OCI-LY1 (cell line): ENCODE measurements at regions not wholly inside any gene's neighbourhood (a gene's known extent, or its start where the extent isn't known, plus 50 kb on each side); places are given as distances from the start of the nearest gene placed in this dataset.

Experiments
- H2AFZ ChIP-seq: fragments of 200-600 bp; sonication (generic), shearing (Covaris generic); 2 replicates; pipeline ENCODE4 v1.6.0; 2014; ENCODE audit warnings: antibody characterized with exemption, mild to moderate bottlenecking, low read length
- H3F3A ChIP-seq: fragments of 200-600 bp; sonication (generic), shearing (Covaris generic); 2 replicates; pipeline ENCODE4 v1.6.0; 2014; ENCODE audit warnings: mild to moderate bottlenecking, antibody characterized with exemption, low read length, moderate library complexity; ENCODE audit not compliant: insufficient read depth
- H3K27ac ChIP-seq: fragments of 200-600 bp; sonication (generic); 2 replicates; pipeline ENCODE4 v1.5.1; 2014; ENCODE audit warnings: low read length, mixed run types, mild to moderate bottlenecking, low read depth; ENCODE audit not compliant: poor library complexity, severe bottlenecking
- H3K27me3 ChIP-seq: fragments of 200-600 bp; sonication (generic); 2 replicates; pipeline ENCODE4 v1.6.0; 2014; ENCODE audit warnings: antibody characterized with exemption, mild to moderate bottlenecking, low read length, moderate library complexity; ENCODE audit not compliant: insufficient read depth
- H3K36me3 ChIP-seq: fragments of 200-600 bp; sonication (generic); 2 replicates; pipeline ENCODE4 v1.6.1; 2014; ENCODE audit warnings: mild to moderate bottlenecking, antibody characterized with exemption, low read length, moderate library complexity, mixed read lengths; ENCODE audit not compliant: insufficient read depth
- H3K4me1 ChIP-seq: fragments of 200-600 bp; sonication (generic); 2 replicates; pipeline ENCODE4 v1.5.1; 2014; ENCODE audit warnings: mild to moderate bottlenecking, low read length, moderate library complexity; ENCODE audit not compliant: insufficient read depth, severe bottlenecking
- H3K4me2 ChIP-seq: fragments of 200-600 bp; sonication (generic), shearing (Covaris generic); 2 replicates; pipeline ENCODE4 v1.6.1; 2014; ENCODE audit warnings: low read length
- H3K4me3 ChIP-seq: fragments of 200-600 bp; sonication (generic); 2 replicates; pipeline ENCODE4 v1.5.1; 2014; ENCODE audit warnings: low read length, low read depth, mild to moderate bottlenecking, mixed read lengths; ENCODE audit not compliant: poor library complexity, severe bottlenecking
- H3K79me2 ChIP-seq: fragments of 200-600 bp; shearing (Covaris generic); 2 replicates; pipeline ENCODE4 v1.6.1; 2016; ENCODE audit warnings: mixed run types, low read length, mixed read lengths; ENCODE audit not compliant: insufficient read depth
- H3K9ac ChIP-seq: fragments of 200-600 bp; sonication (generic), shearing (Covaris generic); 2 replicates; pipeline ENCODE4 v1.6.1; 2014; ENCODE audit warnings: mild to moderate bottlenecking, low read length, mixed read lengths
- H3K9me2 ChIP-seq: fragments of 200-600 bp; sonication (generic), shearing (Covaris generic); 2 replicates; pipeline ENCODE4 v1.6.1; 2014; ENCODE audit warnings: low read depth, mild to moderate bottlenecking, low read length, mixed read lengths
- H3K9me3 ChIP-seq: fragments of 200-600 bp; shearing (Covaris generic); 2 replicates; pipeline ENCODE4 v1.6.1; 2014; ENCODE audit warnings: low read length, mixed read lengths
- H4K20me1 ChIP-seq: fragments of 200-600 bp; sonication (generic), shearing (Covaris generic); 2 replicates; pipeline ENCODE4 v1.6.0; 2016; ENCODE audit warnings: mild to moderate bottlenecking, low read length; ENCODE audit not compliant: insufficient read depth
- CTCF ChIP-seq: fragments of 200-600 bp; sonication (generic), shearing (Covaris generic); IDR thresholded peaks from 2 replicates; pipeline ENCODE4 v1.5.1; 2017; ENCODE audit warnings: mild to moderate bottlenecking, antibody characterized with exemption, low read length, moderate library complexity, mixed read lengths
- EZH2 ChIP-seq: fragments of 200-600 bp; sonication (generic), shearing (Covaris generic); IDR thresholded peaks from 2 replicates; pipeline ENCODE4 v1.8.0; 2017; ENCODE audit warnings: borderline replicate concordance, mixed run types, mild to moderate bottlenecking, antibody characterized with exemption, low read length, moderate library complexity, mixed read lengths

- no peak overlapping the region for H3K27ac ChIP-seq
- H3K36me3 ChIP-seq: no peaks in the 10 kb centered on the region
- no peaks in the 10 kb centered on the region for H3K27me3 ChIP-seq
- no peak overlapping the region for H2AFZ ChIP-seq
- TF ChIP-seq EZH2 (no peak), CTCF (no peak)
- no peak overlapping the region for H3K4me3 ChIP-seq
- H3K79me2 ChIP-seq: no peaks in the 10 kb centered on the region
- no peak overlapping the region for H3K9ac ChIP-seq
- H4K20me1 ChIP-seq: no peaks in the 10 kb centered on the region
- no peaks in the 10 kb centered on the region for H3K9me2 ChIP-seq
- no peaks in the 10 kb centered on the region for H3K9me3 ChIP-seq
- H3K4me2 ChIP-seq: no peak overlapping the region
- no peaks in the 10 kb centered on the region for H3F3A ChIP-seq
- no peaks in the 10 kb centered on the region for H3K4me1 ChIP-seq
Measured at GRCh38 chr4:182143086-182143821, 99.9 kb upstream of the TENM3 start.

DNA sequence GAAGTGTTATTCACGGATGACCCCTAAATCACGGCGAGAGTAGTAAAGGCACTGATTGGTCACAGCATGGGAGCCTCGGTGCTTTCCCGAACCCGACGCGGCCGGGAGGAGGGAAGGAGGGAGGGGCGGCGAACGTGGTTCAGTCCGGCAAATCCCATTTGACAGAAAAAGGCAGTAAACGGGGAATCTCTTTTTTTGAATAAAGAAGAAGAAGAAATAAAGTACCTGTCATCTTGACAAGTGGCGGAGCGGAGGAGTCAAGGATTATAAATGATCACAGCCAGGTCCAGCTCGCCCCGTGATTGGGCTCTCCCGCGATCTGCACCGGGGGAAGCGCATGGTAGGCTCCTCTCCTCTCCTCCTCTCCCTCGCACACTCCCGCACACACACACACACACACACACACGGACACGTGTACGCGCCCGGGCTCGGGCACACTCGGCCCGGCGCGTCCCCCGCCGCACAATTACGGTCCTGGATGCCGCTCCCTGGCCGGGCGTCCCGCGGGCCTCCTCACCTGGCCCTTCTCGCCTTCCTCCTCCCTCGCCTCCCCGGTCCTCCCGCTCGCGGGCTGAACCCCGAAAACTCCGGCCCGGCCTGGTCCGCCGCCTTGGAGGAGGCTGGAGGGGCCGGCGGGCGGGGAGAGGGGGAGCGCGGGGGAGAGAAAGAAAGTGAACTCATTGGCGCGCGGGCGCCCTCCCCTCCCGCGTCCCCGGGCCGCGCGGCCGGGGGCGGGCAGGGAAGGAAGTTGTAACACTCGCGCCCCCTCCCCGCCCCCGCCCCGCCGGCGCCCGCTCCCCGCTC is 99.2 kb upstream of the TENM3 start:
- H3K9me2 ChIP-seq: no peaks in the 10 kb centered on the region
- H3K4me1 ChIP-seq: no peaks in the 10 kb centered on the region
- no peak overlapping the region for H3K4me2 ChIP-seq
- no peak overlapping the region for H3K4me3 ChIP-seq
- H3K79me2 ChIP-seq: no peaks in the 10 kb centered on the region
- no peak overlapping the region for H3K9ac ChIP-seq
- H3F3A ChIP-seq: no peaks in the 10 kb centered on the region
- H3K9me3 ChIP-seq: no peaks in the 10 kb centered on the region
- TF ChIP-seq CTCF (no peak), EZH2 (no peak)
- no peak overlapping the region for H3K27ac ChIP-seq
- H2AFZ ChIP-seq: no peak overlapping the region
- no peaks in the 10 kb centered on the region for H3K36me3 ChIP-seq
- H3K27me3 ChIP-seq: no peaks in the 10 kb centered on the region
- no peaks in the 10 kb centered on the region for H4K20me1 ChIP-seq

GRCh38 chr4:182144626-182145333 is 98.4 kb upstream of the TENM3 start:
- Histone ChIP-seq H3K27me3 (no peaks in the 10 kb centered on the region), H3K9me2 (no peaks in the 10 kb centered on the region), H3K4me3 (no peak overlapping the region), H3K4me2 (no peak overlapping the region), H3K9me3 (no peaks in the 10 kb centered on the region), H3F3A (no peaks in the 10 kb centered on the region), H3K9ac (no peak overlapping the region), H3K36me3 (no peaks in the 10 kb centered on the region), H3K4me1 (no peaks in the 10 kb centered on the region), H4K20me1 (no peaks in the 10 kb centered on the region), H2AFZ (no peak overlapping the region), H3K27ac (no peak overlapping the region), H3K79me2 (no peaks in the 10 kb centered on the region)
- TF ChIP-seq EZH2 (no peak), CTCF (no peak)
